ENCODE measurements at regions not wholly inside any gene's neighbourhood (a gene's known extent, or its start where the extent isn't known, plus 50 kb on each side); places are given as distances from the start of the nearest gene placed in this dataset.

GRCh38 chr12:46442738-46443137 is 70.2 kb upstream of the SLC38A2 start:
- Mint-ChIP-seq H3K4me1 (no peaks in the 10 kb centered on the region), H3K27me3 (ENCODE audit: low read depth) (no peaks in the 10 kb centered on the region), H3K27ac (ENCODE audit: unreplicated experiment) (no peak overlapping the region), H3K4me3 (no peak overlapping the region), H3K9me3 (no peaks in the 10 kb centered on the region), H3K36me3 (ENCODE audit: low read depth) (no peaks in the 10 kb centered on the region)
- DNase-seq (ENCODE audit: low read depth, low spot score): no peak
- TF ChIP-seq CTCF (conservative IDR thresholded peaks at IDR 0.05): no peak

GRCh38 chr12:46442239-46442638 is 69.7 kb upstream of the SLC38A2 start:
- Mint-ChIP-seq H3K27ac (ENCODE audit: unreplicated experiment) (no peak overlapping the region), H3K4me3 (no peak overlapping the region), H3K9me3 (no peaks in the 10 kb centered on the region), H3K36me3 (ENCODE audit: low read depth) (no peaks in the 10 kb centered on the region), H3K27me3 (ENCODE audit: low read depth) (no peaks in the 10 kb centered on the region), H3K4me1 (no peaks in the 10 kb centered on the region)
- DNase-seq (ENCODE audit: low read depth, low spot score): no peak
- TF ChIP-seq CTCF (conservative IDR thresholded peaks at IDR 0.05): no peak

GRCh38 chr12:46439793-46440511 is 67.4 kb upstream of the SLC38A2 start:
- no peak overlapping the region for H3K27ac Mint-ChIP-seq (ENCODE audit: unreplicated experiment)
- DNase-seq (ENCODE audit: low read depth, low spot score): no peak
- H3K4me3 Mint-ChIP-seq: no peak overlapping the region
- H3K4me1 Mint-ChIP-seq: no peaks in the 10 kb centered on the region
- no peaks in the 10 kb centered on the region for H3K9me3 Mint-ChIP-seq
- H3K36me3 Mint-ChIP-seq (ENCODE audit: low read depth): no peaks in the 10 kb centered on the region
- H3K27me3 Mint-ChIP-seq (ENCODE audit: low read depth): no peaks in the 10 kb centered on the region
- TF ChIP-seq CTCF (conservative IDR thresholded peaks at IDR 0.05): no peak

GRCh38 chr12:46438719-46439319 is 66.2 kb upstream of the SLC38A2 start:
- DNase-seq (ENCODE audit: low read depth, low spot score): no peak
- TF ChIP-seq CTCF (conservative IDR thresholded peaks at IDR 0.05): no peak
- H3K36me3 Mint-ChIP-seq (ENCODE audit: low read depth): no peaks in the 10 kb centered on the region
- H3K9me3 Mint-ChIP-seq: no peaks in the 10 kb centered on the region
- H3K27me3 Mint-ChIP-seq (ENCODE audit: low read depth): no peaks in the 10 kb centered on the region
- no peak overlapping the region for H3K27ac Mint-ChIP-seq (ENCODE audit: unreplicated experiment)
- H3K4me1 Mint-ChIP-seq: no peaks in the 10 kb centered on the region
- no peak overlapping the region for H3K4me3 Mint-ChIP-seq

GRCh38 chr12:46438256-46438655 is 65.7 kb upstream of the SLC38A2 start:
- H3K9me3 Mint-ChIP-seq: no peaks in the 10 kb centered on the region
- no peak for DNase-seq (ENCODE audit: low read depth, low spot score)
- H3K27ac Mint-ChIP-seq (ENCODE audit: unreplicated experiment): no peak overlapping the region
- no peaks in the 10 kb centered on the region for H3K36me3 Mint-ChIP-seq (ENCODE audit: low read depth)
- no peak for TF ChIP-seq CTCF (conservative IDR thresholded peaks at IDR 0.05)
- H3K27me3 Mint-ChIP-seq (ENCODE audit: low read depth): no peaks in the 10 kb centered on the region
- no peak overlapping the region for H3K4me3 Mint-ChIP-seq
- no peaks in the 10 kb centered on the region for H3K4me1 Mint-ChIP-seq
